Cerebellar cortex (tissue), 1 donor: ENCODE measurements at regions not wholly inside any gene's neighbourhood (a gene's known extent, or its start where the extent isn't known, plus 50 kb on each side); places are given as distances from the start of the nearest gene placed in this dataset.
"Not testable (repeated sequence)": the region's sequence is repeated elsewhere in the genome, so short reads cannot be mapped to it uniquely, and the experiment has no call there.

Experiments
- DNase-seq: peaks from one replicate; pipeline ENCODE4 v3.0.0-alpha.2; 2015; ENCODE audit warnings: low spot score

- DNase-seq: no peak
Measured at GRCh38 chr4:133316909-133317308, 167.8 kb downstream of the PCDH10 start.

- DNase-seq: no peak
Measured at GRCh38 chr4:133314991-133315390, 165.9 kb downstream of the PCDH10 start.

GRCh38 chr4:133287396-133287795 lies 138.3 kb downstream of the PCDH10 start:
- DNase-seq: no peak

- no peak for DNase-seq
Measured at GRCh38 chr4:133278591-133278990, 129.5 kb downstream of the PCDH10 start.

GRCh38 chr4:133277940-133278339 lies 128.8 kb downstream of the PCDH10 start:
- DNase-seq: not testable (repeated sequence)

GRCh38 chr4:133275246-133275645 lies 126.2 kb downstream of the PCDH10 start:
- no peak for DNase-seq

GRCh38 chr4:133273401-133273800 lies 124.3 kb downstream of the PCDH10 start:
- DNase-seq: no peak

GRCh38 chr4:133270021-133270570 lies 121.0 kb downstream of the PCDH10 start:
- no peak for DNase-seq

- no peak for DNase-seq
Measured at GRCh38 chr4:133268205-133268604, 119.1 kb downstream of the PCDH10 start.

GRCh38 chr4:133267506-133267905 lies 118.4 kb downstream of the PCDH10 start:
- DNase-seq: not testable (repeated sequence)

GRCh38 chr4:133266966-133267365 lies 117.9 kb downstream of the PCDH10 start:
- DNase-seq: not testable (repeated sequence)

- not testable (repeated sequence) for DNase-seq
Measured at GRCh38 chr4:133264251-133264650, 115.2 kb downstream of the PCDH10 start.

- DNase-seq: no peak
Measured at GRCh38 chr4:133263104-133263503, 114.0 kb downstream of the PCDH10 start.

GRCh38 chr4:133247861-133248260 lies 98.8 kb downstream of the PCDH10 start:
- DNase-seq: no peak

GRCh38 chr4:133245226-133245625 lies 96.1 kb downstream of the PCDH10 start:
- no peak for DNase-seq
